ENCODE measurements at regions not wholly inside any gene's neighbourhood (a gene's known extent, or its start where the extent isn't known, plus 50 kb on each side); places are given as distances from the start of the nearest gene placed in this dataset.

DNA sequence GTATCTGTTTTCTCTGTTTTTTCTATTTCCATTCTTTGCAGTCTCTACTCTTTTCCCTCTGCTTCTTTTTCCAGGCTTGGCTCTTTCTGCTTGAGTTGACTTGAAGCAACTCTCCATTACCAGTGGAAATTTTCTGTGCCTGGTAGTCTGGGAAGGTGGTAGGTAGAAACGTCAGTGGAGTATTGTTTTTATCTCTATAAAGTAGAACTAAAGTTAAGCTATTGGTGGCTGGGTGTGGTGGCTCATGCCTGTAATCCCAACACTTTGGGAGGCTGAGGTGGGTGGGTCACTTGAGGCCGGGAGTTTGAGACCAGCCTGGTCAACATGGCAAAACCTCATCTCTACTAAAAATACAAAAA, 438.1 kb upstream of the AR start:
- H3K4me1 ChIP-seq (ENCODE audit: control insufficient read depth in 1 of 2, insufficient read depth in 2 of 2, low read depth in 1 of 2, low read length in 1 of 2) = no peaks in the 10 kb centered on the region
- no peak overlapping the region for H3K4me2 ChIP-seq
- no peaks in the 10 kb centered on the region for H3K27me3 ChIP-seq (ENCODE audit: insufficient read depth)
- H4K20me1 ChIP-seq (ENCODE audit: insufficient read depth) = no peaks in the 10 kb centered on the region
- TF ChIP-seq EP300 (IDR thresholded peaks at IDR 0.05; ENCODE audit: borderline replicate concordance in 1 of 2, low read depth in 1 of 2, low read length in 1 of 2) (no peak), GABPA (IDR thresholded peaks at IDR 0.05; ENCODE audit: low read depth) (no peak), USF1 (IDR thresholded peaks at IDR 0.05; ENCODE audit: borderline replicate concordance, low read depth) (no peak), POLR2AphosphoS5 (IDR thresholded peaks at IDR 0.05; ENCODE audit: low read depth, low read length) (no peak), RAD21 (IDR thresholded peaks at IDR 0.05; ENCODE audit: low read length) (no peak), SMC3 (IDR thresholded peaks at IDR 0.05; ENCODE audit: low read depth, low read length) (no peak), MEF2A (IDR thresholded peaks at IDR 0.05; ENCODE audit: borderline replicate concordance, low read depth) (no peak), CTCF (IDR thresholded peaks at IDR 0.05) (no peak), JUND (IDR thresholded peaks at IDR 0.05) (no peak), GATA2 (CRISPR knock-in tag; IDR thresholded peaks at IDR 0.05) (no peak), ZBTB33 (IDR thresholded peaks at IDR 0.05; ENCODE audit: borderline replicate concordance, low read depth) (no peak), NFIC (IDR thresholded peaks at IDR 0.05; ENCODE audit: borderline replicate concordance) (no peak), SIN3A (IDR thresholded peaks at IDR 0.05; ENCODE audit: borderline replicate concordance, low read depth, low read length) (no peak), TEAD4 (IDR thresholded peaks at IDR 0.05; ENCODE audit: borderline replicate concordance, insufficient read depth) (no peak), ELF1 (IDR thresholded peaks at IDR 0.05) (no peak), RFX5 (IDR thresholded peaks at IDR 0.05; ENCODE audit: low read length) (no peak), EZH2phosphoT487 (IDR thresholded peaks at IDR 0.05; ENCODE audit: borderline replicate concordance, low read depth) (no peak)
- TF ChIP-seq, protein P1, sequence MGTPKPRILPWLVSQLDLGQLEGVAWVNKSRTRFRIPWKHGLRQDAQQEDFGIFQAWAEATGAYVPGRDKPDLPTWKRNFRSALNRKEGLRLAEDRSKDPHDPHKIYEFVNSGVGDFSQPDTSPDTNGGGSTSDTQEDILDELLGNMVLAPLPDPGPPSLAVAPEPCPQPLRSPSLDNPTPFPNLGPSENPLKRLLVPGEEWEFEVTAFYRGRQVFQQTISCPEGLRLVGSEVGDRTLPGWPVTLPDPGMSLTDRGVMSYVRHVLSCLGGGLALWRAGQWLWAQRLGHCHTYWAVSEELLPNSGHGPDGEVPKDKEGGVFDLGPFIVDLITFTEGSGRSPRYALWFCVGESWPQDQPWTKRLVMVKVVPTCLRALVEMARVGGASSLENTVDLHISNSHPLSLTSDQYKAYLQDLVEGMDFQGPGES (IDR thresholded peaks at IDR 0.05; ENCODE audit: low read depth, low read length) = no peak
- TF ChIP-seq, protein P2, sequence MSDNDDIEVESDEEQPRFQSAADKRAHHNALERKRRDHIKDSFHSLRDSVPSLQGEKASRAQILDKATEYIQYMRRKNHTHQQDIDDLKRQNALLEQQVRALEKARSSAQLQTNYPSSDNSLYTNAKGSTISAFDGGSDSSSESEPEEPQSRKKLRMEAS (IDR thresholded peaks at IDR 0.05; ENCODE audit: low read depth) = no peak
- H3K9me3 ChIP-seq = no peaks in the 10 kb centered on the region
- H3K4me3 ChIP-seq (ENCODE audit: low read depth in 2 of 2, low read length in 1 of 2) = no peak overlapping the region
- H2AFZ ChIP-seq (ENCODE audit: low read depth) = no peak overlapping the region
- no peaks in the 10 kb centered on the region for H3F3A ChIP-seq (replicated peaks; ENCODE audit: insufficient read depth)
- H3K9ac ChIP-seq = no peak overlapping the region
- ChIA-PET POLR2A (no interaction called here), CTCF (no interaction called here)
- no peak overlapping the region for H3K27ac ChIP-seq (ENCODE audit: low read depth in 2 of 2, low read length in 1 of 2)
- H3K79me2 ChIP-seq (ENCODE audit: insufficient read depth) = no peaks in the 10 kb centered on the region
- WGBS (ENCODE audit: low lambda C conversion rate) = 0% methylated on average over 2 of the region's 2 CpGs
- no peaks in the 10 kb centered on the region for H3K9me2 ChIP-seq
- no peaks in the 10 kb centered on the region for H3K36me3 ChIP-seq (replicated peaks in 1 of 2; ENCODE audit: control insufficient read depth in 1 of 2, insufficient read depth in 2 of 2, low read length in 1 of 2)
- no peak for DNase-seq

All from SK-N-SH (cell line).